LNCAP (cell line): ENCODE measurements at regions not wholly inside any gene's neighbourhood (a gene's known extent, or its start where the extent isn't known, plus 50 kb on each side); places are given as distances from the start of the nearest gene placed in this dataset.

ENCODE experiments used
- CTCF ChIP-seq: fragments of 450-650 bp; IDR thresholded peaks from 2 replicates; pipeline ENCODE4 v1.5.1; 2017; ENCODE audit warnings: mild to moderate bottlenecking

GRCh38 chr2:52732849-52733395 is 1034.7 kb upstream of the CHAC2 start:
- TF ChIP-seq CTCF = no peak

GRCh38 chr2:52724585-52724984 is 1043.0 kb upstream of the CHAC2 start:
- TF ChIP-seq CTCF = no peak

GRCh38 chr2:52717836-52718235 is 1049.8 kb upstream of the CHAC2 start:
- TF ChIP-seq CTCF = no peak

- no peak for TF ChIP-seq CTCF
Observed at GRCh38 chr2:52710810-52711618, 1056.6 kb upstream of the CHAC2 start.

GRCh38 chr2:52704251-52704650 is 1063.4 kb upstream of the CHAC2 start:
- no peak for TF ChIP-seq CTCF

GRCh38 chr2:52703004-52703403 is 1064.6 kb upstream of the CHAC2 start:
- no peak for TF ChIP-seq CTCF

- no peak for TF ChIP-seq CTCF
Observed at GRCh38 chr2:52698408-52698807, 1069.2 kb upstream of the CHAC2 start.

GRCh38 chr2:52697690-52698089 is 1069.9 kb upstream of the CHAC2 start:
- TF ChIP-seq CTCF = no peak
